ENCODE measurements at regions not wholly inside any gene's neighbourhood (a gene's known extent, or its start where the extent isn't known, plus 50 kb on each side); places are given as distances from the start of the nearest gene placed in this dataset.
"Not testable (repeated sequence)": the region's sequence is repeated elsewhere in the genome, so short reads cannot be mapped to it uniquely, and the experiment has no call there.

- DNase-seq (ENCODE audit: low spot score), result no peak
Observed at GRCh38 chr6:23783901-23784300, 342.1 kb upstream of the NRSN1 start.

- DNase-seq (ENCODE audit: low spot score), result no peak
Observed at GRCh38 chr6:23784301-23784919, 341.6 kb upstream of the NRSN1 start.

GRCh38 chr6:23790756-23791155 is 335.3 kb upstream of the NRSN1 start:
- no peak for DNase-seq (ENCODE audit: low spot score)

GRCh38 chr6:23797041-23797440 is 329.0 kb upstream of the NRSN1 start:
- DNase-seq (ENCODE audit: low spot score), result no peak

GRCh38 chr6:23804289-23804688 is 321.7 kb upstream of the NRSN1 start:
- DNase-seq (ENCODE audit: low spot score), result not testable (repeated sequence)

- not testable (repeated sequence) for DNase-seq (ENCODE audit: low spot score)
Observed at GRCh38 chr6:23821141-23821540, 304.9 kb upstream of the NRSN1 start.

GRCh38 chr6:23823421-23823820 is 302.6 kb upstream of the NRSN1 start:
- DNase-seq (ENCODE audit: low spot score), result no peak

GRCh38 chr6:23826572-23826971 is 299.4 kb upstream of the NRSN1 start:
- DNase-seq (ENCODE audit: low spot score), result no peak

GRCh38 chr6:23828861-23829260 is 297.2 kb upstream of the NRSN1 start:
- DNase-seq (ENCODE audit: low spot score), result no peak

- no peak for DNase-seq (ENCODE audit: low spot score)
Observed at GRCh38 chr6:23841116-23841515, 284.9 kb upstream of the NRSN1 start.

GRCh38 chr6:23842760-23843159 is 283.3 kb upstream of the NRSN1 start:
- no peak for DNase-seq (ENCODE audit: low spot score)

GRCh38 chr6:23851522-23851921 is 274.5 kb upstream of the NRSN1 start:
- no peak for DNase-seq (ENCODE audit: low spot score)

GRCh38 chr6:23853566-23854133 is 272.4 kb upstream of the NRSN1 start:
- DNase-seq (ENCODE audit: low spot score), result not testable (repeated sequence)

- not testable (repeated sequence) for DNase-seq (ENCODE audit: low spot score)
Observed at GRCh38 chr6:23854154-23854553, 271.9 kb upstream of the NRSN1 start.

GRCh38 chr6:23855497-23856116 is 270.4 kb upstream of the NRSN1 start:
- no peak for DNase-seq (ENCODE audit: low spot score)

- no peak for DNase-seq (ENCODE audit: low spot score)
Observed at GRCh38 chr6:23870496-23870895, 255.5 kb upstream of the NRSN1 start.

- DNase-seq (ENCODE audit: low spot score), result no peak
Observed at GRCh38 chr6:23873161-23873560, 252.9 kb upstream of the NRSN1 start.

GRCh38 chr6:23875006-23875405 is 251.0 kb upstream of the NRSN1 start:
- DNase-seq (ENCODE audit: low spot score), result no peak

- DNase-seq (ENCODE audit: low spot score), result no peak
Observed at GRCh38 chr6:23879816-23880215, 246.2 kb upstream of the NRSN1 start.

GRCh38 chr6:23890543-23891227 is 235.3 kb upstream of the NRSN1 start:
- DNase-seq (ENCODE audit: low spot score), result no peak

- no peak for DNase-seq (ENCODE audit: low spot score)
Observed at GRCh38 chr6:23905133-23905815, 220.7 kb upstream of the NRSN1 start.

GRCh38 chr6:23910420-23910819 is 215.6 kb upstream of the NRSN1 start:
- no peak for DNase-seq (ENCODE audit: low spot score)

GRCh38 chr6:23927935-23928334 is 198.1 kb upstream of the NRSN1 start:
- no peak for DNase-seq (ENCODE audit: low spot score)

Data from ecto neural progenitor cell (in vitro differentiated cells).